HG03103 (cell line): ENCODE measurements at regions not wholly inside any gene's neighbourhood (a gene's known extent, or its start where the extent isn't known, plus 50 kb on each side); places are given as distances from the start of the nearest gene placed in this dataset.
A peak's percentile ranks its signal among the peaks of the same experiment; 100 is the strongest.

ENCODE experiments used
- ATAC-seq: cut with Tn5 transposase; IDR thresholded peaks from one replicate; pipeline ENCODE4 v1.9.1; 2021; ENCODE audit warnings: low read depth; ENCODE audit not compliant: unreplicated experiment

DNA sequence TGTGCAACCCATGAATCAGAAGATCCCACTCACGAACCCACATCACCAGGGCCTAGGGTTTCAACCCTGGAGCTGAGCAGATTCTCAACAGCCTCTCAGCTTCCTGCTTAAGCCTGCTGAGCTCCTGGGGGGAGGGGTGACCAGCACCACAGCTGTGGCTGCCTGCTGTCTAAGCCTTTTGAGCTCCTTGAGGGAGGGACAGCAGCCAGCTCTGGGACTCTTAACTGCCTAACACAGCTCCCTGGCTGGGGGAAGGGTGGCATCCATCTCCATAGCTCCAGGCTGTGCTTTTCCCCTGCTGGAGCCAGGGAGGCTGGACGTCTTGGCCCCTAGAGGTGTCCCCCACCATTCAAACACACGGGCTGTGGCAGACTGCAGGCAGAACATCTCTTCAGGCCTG lies 250.3 kb downstream of the DMAC1 start:
- ATAC-seq, result no peak

DNA sequence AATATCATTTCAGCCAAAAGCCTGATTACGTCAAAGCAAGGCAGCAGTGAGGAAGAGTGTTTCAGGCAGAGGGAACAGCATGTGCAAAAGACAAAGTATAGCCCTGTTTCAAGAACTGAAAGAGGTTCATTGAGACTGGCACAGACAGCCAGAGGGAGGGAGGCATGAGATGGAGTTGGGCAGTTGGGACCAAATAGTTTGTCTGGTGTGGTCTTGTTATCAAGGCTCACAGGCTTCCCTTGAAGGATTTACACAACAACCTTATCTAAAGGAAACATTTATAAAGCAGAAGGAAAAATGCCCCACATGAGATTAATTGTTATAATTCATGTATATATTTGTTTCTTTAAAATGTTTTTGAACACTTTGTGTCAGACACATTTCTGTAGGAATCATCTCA lies 253.3 kb downstream of the DMAC1 start:
- no peak for ATAC-seq

DNA sequence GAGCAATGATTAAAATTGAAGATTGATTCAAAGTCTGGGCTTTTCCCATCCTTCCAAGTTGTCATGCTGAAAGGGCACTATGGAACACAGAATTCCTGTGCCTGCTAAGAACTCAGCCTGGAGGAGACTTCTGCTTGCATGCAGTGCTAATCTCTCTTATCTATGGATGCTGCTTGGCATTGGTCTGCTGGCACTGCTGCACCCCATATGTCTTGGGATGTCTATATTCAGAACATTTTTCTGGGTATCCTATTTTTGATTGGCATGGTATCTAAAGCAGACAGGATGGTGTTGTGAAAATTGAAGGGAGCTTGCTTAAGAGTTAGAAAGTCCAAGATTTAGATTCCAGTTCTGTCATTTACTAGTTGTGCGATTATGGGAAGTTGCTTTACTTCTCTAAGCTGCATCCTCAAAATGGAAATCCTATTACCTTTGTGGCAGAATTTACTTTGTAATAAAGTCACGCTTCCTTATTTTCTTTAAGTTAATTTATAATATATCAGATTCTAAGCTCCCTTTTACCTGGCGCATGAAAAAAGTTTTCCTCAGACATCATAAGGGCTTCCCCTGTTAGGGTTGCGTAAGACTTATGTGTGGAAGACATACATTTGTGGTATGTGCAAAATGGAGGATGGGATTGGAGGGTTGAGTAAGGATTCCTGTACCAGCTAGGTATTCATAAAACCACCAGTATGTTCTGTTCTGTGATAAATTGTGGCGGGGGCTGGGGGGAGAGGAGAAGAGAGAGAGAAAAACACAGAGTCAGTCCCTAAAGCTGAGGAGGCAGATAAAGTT lies 254.0 kb downstream of the DMAC1 start:
- ATAC-seq, result no peak

DNA sequence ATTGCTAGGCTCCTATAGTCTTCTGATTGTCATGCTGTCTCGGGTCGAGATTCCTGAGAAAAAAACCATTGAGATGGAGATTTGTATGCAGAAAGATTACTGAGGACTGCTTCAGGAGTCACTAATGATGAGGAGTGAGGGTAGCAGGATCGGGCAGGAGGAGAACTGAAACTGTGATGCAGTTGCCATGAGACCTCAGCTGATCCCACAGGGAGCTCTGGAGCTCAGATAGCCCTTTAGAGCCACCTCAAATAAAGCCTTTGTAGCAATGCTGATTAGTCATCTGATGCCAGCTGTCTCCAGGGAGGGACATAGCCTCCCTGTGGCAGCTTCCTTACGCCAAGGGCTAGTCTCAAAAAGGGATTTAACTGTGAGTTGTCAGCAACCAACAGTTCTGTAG lies 256.9 kb downstream of the DMAC1 start:
- no peak for ATAC-seq

DNA sequence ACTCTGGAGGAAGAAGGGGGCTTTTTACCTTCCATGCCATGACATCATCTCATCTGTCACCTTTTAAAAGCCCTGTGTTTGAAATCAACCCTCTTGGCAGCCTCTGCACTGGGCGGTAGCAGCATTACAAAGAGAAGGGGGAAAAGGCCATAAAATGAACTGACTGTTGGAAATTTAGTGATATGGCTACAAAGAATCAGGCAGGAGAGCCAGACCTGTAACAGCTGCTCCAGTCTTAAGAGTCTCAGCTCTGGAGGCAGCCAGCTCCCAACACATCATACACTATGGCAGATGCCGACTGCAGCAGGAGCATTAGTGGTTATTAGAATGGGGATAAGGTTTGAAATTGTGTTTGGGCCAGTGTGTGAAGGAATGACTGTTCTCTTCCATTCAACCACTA lies 257.5 kb downstream of the DMAC1 start:
- no peak for ATAC-seq

DNA sequence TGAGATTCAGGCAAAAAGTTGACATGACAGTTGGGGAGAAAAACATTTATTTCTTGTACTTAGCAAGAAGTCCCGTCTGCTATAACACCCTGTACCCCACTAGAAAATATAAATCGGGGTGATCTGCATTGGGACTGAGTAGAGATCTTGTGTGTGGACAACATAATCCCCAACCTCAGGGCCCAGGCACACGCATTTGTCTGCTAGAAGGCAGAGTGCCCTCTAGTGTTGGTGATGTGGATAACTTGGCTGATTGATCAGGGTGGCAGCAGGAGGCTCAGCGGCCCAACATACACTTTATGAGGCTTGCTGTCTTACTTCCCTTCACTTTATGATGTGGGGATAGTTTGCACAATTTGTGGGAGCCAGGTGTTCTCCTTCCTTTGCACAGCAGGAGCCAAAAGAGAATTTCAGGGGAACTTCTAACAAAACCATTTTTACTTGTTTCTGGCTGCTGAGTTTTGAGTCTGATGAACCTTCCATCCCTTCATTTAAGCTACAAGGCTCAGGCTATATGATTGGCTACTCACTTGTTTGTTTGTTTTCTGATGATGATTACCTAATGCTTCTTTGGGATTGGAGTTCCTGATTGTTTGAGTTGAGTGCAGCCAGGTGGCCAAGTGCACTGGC lies 263.2 kb downstream of the DMAC1 start:
- ATAC-seq, result peak; percentile 94

DNA sequence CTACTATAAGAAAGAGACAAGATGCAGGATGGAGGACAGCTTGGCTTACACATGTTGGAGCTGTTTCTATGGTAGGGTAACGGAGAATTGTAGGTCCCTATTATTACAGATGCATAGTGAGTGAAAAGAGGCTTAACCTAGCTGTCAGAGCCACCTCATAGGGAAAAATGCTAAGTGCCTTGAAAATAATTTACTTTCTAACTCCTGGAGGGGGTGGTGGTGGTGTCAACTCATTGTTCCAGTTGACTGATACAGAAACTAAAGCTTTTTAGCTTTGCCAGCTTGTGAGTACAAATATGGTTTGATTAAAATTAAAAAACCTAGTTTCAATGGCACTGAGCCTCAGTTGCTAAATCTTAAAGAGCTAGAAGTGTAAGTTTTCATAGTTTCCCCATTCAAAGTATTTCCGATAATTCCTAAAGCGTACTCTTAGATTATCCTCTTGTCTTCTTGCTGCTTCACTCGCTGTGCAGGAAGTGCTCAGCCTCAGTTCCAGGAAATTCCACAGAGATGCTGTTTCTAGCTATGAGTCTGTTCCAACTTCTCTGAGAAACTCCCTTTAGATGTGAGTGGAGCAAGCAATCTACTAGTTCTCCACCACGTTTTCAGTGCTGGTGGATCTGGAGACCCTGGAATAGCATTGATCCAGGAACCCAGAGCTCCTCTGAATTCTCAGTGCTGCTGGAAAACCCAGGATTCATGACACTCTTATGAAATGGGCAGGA lies 265.2 kb downstream of the DMAC1 start:
- ATAC-seq, result no peak

DNA sequence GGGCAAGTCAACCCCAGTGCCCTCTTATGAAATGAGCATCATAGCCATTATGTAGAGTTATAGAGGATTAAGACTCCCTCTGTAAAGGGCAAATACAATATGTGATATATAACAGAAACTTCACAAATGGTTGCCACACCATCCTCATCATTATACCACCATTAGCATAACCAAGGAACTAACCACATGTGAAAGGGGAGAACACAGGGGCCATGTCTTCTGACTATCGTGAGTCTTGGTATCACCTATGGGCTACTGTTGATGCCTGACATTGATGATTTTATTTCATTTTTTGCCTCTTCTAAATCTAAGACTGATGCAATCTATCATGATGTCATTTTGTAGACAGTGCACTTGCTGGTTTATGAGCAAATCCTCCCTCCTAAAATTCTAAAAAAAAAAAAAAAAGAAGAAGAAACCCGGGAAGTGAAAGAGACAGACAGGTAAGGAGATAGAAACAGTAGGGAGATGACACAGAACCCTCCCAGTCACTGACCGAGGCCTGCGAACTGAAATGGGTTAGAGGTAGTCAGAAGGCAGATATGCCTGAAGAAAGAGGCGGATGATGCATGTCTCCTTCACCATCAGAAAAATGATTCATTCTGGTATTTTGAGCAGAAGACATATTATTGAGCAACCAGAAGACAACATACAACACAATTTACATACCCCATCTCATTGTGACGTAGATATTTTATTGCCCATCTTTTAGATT lies 266.0 kb downstream of the DMAC1 start:
- ATAC-seq, result no peak

DNA sequence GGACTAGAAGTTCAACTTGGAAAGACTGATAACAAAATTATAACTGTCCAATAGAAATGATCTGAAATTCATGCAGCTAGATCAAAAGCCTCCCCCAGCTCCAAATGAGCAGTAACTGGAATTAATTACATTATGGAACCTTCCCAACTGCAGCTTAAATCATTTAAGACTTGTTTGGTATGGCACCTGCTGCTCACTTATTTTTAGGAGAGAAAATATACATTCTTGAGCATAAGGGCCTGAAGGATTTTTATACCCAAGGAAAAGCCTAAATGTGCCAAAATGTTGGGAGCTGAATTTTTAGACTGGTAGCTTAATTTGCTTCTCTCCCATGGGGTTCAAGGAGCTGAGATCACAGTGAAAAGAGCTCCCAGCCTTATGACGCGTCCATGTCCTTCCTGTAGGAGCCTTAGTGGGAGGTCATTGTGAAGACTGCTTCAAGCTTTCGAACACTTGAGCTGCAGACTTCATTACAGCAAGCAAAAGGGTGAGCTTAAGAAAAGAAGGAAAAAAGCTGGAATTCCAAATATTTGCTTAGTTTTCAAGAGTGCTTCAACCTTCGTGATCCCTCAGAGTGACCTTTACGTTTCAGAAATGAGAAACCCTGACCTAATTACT lies 276.0 kb downstream of the DMAC1 start:
- ATAC-seq, result no peak

DNA sequence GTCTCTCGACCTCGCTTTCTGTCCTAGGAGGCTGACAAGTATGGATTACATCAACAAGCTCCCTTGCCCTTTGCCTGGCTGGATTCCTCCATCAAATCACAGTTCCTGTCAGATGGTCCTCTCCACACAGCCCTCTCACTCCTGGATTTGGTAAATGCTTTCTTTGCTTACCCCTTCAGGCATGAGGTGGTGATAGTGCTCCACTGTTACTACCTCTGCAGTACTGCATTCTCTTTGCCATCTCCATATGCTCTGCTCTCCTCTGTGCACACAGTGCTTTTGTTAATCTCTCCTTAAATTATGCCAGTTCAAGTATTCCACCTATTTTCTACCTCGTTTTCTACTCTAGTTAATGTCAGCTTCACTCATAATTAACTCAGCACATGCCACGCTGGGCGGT lies 279.2 kb downstream of the DMAC1 start:
- no peak for ATAC-seq

DNA sequence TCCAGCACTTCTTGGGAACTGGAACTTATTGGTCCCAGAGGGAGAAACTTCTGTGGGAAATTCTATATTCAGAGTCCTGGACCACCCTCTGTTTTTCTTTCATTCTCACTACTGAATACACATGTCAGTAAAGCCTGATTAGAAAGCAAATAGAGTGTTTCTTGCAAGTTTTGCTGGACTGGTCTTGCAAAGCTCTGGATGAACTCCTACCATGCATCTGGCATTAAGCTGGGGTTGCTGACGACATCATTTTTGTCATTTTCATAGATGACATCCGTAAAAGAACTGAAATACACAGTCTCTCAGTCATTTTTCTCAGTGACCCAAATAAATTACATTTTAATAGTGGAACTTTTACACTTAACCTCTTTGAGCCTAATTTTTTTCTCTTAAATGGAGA lies 283.2 kb downstream of the DMAC1 start:
- no peak for ATAC-seq

DNA sequence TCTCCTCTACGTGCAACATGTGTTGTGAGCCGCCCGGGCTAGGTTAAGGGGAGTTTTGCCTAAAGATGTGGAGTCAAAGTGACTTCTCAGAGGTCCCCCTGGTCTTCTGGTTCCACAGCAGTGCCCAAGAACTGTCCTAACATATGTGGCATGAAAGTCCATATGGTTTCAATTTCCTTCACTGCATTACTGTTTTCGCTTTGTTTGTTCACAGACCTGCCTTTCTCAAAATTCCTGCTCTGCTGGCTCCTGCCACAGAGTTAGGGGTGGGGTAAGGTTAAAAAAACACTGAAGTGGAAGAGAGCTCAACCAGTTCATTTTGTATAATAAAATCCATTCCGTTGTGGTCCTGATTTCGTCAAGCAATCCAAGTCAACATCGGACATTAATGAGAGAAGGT lies 289.4 kb downstream of the DMAC1 start:
- ATAC-seq, result no peak

DNA sequence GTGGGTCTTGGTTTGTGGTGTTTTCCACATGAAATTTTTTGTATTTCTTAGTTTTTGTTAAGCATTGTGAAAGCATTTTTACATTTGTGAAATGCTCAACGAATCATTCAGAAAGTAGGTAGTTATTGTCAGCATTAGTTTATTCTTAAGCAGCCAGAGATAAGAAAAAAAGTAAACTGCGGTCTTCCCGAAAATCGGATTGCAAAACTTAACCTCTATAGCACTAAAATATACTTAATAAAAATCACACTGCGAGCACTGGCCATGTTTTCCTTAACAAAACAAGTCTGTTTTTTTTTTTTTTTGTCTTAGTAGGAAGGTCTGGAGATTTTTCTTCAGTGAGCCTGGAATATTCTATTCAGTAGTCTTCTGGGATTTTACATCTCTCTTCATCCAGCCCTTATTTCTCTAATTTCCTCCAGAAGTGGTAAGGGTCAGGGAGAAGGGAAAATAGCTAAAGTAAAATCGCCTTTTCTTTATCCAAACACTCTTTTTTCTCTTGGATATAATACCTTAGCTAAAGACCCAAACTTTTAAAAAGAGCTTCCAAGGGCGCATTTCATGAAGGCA lies 289.9 kb downstream of the DMAC1 start:
- no peak for ATAC-seq

DNA sequence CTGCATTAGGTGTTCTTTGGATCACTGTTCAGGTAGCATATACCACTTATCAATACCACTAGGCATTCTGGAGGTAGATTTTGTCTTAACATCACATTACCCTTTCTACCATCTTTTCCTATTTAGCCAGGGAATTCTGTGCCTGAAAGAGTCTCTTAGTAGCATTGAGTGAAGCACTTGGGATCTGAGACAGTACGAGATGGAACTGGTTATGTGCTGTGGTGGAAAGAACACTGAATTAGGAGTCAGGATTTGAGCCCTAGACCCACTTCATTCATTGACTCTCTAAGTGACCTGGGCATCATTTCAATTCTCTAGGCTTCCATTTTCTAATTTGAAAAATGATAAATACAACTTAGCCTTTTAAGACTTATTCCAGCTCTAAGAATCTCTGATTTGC lies 291.1 kb downstream of the DMAC1 start:
- ATAC-seq, result no peak

DNA sequence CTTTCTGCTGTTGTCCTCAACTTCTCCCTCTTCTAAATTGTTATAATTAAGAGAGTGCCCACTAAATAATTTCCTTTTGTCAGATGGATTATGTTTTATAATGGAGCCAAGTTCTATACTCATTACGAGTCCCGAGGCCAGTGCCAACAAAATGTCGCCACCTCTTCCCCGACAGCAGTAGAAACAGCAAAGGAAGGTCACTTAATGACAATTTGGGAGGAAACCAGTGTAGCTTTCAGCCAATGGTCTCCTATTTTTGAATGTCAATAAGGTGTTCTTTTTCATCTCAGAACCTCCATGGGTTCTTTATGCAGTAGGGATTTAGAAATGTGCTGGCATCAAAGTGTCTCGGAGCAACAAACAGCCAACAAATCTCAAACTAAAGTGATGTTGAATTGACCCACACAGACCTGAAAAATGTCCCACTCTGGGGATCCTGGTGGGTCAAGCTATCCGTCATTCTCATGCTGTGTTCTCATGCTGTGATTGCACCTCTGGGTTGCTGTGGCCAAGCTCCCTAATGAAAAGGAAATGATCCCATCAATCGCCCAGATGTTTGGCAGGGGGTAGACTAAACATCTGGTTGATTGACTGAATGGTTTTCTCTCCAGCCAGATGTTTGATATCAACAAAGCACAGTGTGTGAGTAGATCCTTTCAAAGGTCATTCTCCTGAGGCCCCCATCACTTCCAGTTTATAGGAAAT lies 291.9 kb downstream of the DMAC1 start:
- no peak for ATAC-seq

DNA sequence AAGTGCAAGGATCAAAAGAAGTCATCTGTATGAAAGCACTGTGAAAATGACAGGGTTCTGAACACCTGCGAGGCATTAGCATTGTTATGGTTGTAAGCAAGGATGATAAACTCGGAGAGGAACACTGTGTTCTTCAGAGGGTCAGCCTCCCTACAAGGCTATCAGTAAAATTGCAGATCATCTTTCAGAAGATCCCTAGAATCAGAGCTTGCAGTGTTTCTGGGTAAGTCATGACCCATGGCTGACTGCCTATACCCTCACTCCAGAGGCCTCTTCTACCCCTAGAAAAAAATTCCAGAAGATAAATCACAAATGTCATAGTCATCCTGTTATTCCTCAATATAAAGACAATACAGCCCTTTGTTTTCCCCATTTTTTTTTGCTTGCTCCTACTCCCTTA lies 292.6 kb downstream of the DMAC1 start:
- ATAC-seq, result no peak

DNA sequence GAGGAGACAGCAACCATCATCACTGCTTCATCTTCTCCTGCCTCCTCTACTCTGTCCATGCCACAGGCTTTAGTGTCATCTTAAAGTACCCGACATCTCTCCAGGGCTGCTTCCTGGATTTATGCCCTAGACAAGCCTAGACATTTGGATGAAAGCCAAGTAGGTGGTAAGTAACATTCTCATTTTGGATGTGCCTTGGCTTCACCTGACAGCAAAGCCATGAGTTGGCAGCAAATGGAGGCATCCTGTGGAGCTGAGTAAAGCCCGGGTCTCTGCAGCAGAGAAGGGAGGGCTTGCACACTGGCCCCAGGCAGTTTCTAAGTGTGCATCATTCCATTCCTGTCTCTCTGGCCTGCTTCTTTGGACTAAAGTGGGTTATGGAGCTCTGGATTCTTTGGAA lies 299.1 kb downstream of the DMAC1 start:
- no peak for ATAC-seq

DNA sequence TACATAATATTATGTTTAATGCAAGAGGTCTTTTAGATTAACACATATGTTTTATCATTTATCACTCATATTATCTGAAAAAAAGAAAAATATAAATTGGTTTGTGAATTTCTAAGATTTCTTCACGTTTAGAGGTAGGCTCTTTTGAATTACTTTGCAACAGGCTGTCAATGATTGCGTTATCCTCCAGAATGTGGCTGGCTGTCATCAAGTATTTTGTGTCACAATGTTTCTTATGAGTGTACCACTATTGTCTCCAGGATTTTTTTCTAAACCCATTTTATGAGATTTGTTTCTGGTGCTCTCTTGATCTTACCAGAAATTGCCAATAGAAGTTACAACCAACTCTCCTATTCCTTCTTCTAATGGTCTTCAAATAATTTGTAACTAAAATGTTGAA lies 307.9 kb downstream of the DMAC1 start:
- ATAC-seq, result no peak

DNA sequence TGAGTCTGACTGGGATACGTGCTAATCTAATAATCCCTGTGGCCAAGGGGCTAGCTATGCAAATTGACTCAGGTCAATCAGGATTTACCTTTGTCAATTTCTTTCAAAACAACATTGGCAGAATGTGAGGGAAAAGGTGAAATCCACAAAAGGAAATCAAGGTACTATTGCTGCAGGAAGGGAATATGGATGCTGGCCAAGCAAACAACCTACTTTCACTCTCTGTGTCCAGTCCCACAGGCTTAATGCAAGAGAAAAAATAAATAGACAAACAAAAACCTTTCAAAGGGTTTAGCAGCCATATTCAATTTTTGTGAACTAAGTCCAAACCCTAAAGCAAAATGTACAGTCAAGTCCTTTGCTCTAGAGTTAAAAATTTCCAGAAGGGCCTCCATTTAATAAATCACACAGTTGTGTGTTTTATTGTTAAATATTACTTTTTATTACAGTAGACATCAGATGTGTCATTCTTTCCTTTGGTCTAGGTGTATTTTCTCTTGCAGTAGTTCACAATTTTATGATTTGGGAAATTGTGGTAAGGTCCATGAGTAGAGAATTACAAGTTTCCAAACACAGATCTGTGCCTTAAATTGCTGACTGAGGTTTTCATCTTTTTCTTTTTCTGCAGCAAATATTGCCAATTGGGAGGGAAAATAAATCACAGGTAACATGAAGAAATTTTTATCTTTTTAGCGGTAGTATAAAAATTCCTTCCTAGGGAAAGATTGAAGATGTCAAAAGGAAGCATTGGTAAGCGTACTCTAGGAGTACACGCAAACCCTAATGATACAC lies 309.1 kb downstream of the DMAC1 start:
- no peak for ATAC-seq
